Glomerular visceral epithelial cell (primary cell): ENCODE measurements at regions not wholly inside any gene's neighbourhood (a gene's known extent, or its start where the extent isn't known, plus 50 kb on each side); places are given as distances from the start of the nearest gene placed in this dataset.
"Not testable (repeated sequence)": the region's sequence is repeated elsewhere in the genome, so short reads cannot be mapped to it uniquely, and the experiment has no call there.

ENCODE experiments used
- DNase-seq: peaks from one replicate; pipeline ENCODE4 v3.0.0-alpha.2; 2016; ENCODE audit errors: extremely low spot score

DNA sequence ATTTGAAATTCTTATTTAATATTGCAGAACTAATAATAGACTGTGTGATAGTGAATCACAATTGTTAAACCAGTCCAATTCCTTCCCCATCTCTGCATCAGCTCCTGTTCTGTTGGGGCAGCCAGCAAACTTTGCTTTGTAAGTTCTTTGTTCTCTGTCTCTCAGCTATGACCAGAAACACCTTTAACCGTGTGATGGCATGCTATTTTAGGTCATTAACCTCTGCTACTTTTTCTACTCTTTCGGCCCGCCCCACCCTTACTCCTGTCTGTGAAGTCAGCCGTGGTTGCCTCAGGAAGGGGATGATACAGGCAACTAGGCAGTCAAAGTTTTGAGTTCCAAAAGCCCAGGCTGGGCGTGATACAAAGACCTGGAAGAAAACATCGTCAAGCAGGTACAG lies 51.3 kb upstream of the EGFL6 start:
- DNase-seq = no peak

GRCh38 chrX:13515211-13515930 lies 54.0 kb upstream of the EGFL6 start:
- DNase-seq = no peak

GRCh38 chrX:13511944-13512330 lies 57.5 kb upstream of the EGFL6 start:
- DNase-seq = no peak

DNA sequence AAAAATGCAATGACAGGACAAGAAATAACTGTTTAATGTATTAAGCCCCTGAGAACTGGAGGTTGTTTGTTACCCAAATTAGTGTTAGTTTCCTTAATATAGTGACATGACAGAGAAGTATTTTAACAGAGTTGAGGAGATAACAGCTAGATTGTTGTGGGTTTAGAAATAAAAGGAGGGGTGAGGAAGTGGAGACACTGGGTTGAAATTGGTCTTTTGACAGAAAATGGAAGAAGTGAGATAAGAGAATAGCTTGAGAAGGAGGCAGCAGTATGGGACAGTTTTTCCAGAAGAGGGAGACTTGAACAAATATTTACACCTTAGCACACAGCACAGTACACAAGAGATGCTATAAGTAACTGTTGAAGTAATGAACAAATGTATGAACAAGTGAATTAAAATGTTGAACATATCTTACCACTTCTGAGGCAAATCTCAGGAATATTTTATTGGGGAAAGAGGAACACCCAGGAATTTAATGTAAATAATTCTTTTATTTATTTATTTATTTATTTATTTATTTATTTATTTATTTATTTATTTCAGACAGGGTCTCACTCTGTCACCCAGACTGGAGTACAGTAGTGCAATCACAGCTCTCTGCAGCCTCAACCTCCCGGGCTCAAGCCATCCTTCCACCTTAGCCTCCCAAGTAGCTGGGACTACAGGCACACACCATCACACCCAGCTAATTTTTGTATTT lies 58.0 kb upstream of the EGFL6 start:
- DNase-seq = no peak

- DNase-seq = no peak
Measured at GRCh38 chrX:13507893-13508292, 61.5 kb upstream of the EGFL6 start.

- peak; percentile 43 for DNase-seq
Measured at GRCh38 chrX:13506574-13506973, 62.8 kb upstream of the EGFL6 start.

DNA sequence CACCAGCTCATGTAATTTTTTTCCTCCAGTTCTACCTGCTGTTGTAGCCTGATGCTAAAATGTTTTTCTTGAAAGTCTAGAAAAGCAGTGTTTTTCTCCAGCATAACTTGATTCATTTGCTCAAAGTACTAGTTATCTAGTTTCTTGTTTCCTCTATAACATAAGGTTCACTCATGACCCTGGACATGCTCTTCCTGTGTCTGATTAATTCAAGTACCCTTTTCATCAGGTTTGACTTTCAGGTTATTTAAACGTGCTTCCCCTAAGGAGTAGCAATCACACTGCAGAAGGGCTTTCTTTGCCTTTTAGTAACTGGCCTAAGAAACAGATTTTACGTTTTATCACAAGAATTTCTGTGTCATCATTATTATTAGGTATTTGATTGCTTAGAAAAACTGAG lies 66.8 kb upstream of the EGFL6 start:
- DNase-seq = no peak

GRCh38 chrX:13499736-13500135 lies 69.7 kb upstream of the EGFL6 start:
- DNase-seq = no peak

- no peak for DNase-seq
Measured at GRCh38 chrX:13498238-13498637, 71.2 kb upstream of the EGFL6 start.

GRCh38 chrX:13495232-13495631 lies 74.2 kb upstream of the EGFL6 start:
- DNase-seq = no peak

DNA sequence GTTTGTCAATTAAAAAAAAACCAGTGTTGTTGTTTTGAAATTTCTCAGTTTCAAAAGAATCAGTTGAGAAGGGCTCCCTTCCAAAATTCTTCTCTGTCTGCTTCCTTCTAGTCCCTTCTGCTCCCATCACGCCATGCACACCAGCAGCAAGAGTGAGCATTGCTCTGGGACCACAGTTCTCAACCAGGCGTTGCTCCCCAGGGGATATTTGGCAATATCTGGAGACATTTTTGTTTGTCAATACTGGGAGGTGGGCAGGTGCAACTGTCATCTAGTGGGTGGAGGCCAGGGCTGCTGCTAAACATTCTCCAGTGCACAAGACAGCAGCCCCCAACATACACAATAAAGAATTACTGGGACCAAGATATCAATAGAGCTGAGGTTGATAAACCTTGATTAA lies 74.8 kb upstream of the EGFL6 start:
- DNase-seq = no peak

DNA sequence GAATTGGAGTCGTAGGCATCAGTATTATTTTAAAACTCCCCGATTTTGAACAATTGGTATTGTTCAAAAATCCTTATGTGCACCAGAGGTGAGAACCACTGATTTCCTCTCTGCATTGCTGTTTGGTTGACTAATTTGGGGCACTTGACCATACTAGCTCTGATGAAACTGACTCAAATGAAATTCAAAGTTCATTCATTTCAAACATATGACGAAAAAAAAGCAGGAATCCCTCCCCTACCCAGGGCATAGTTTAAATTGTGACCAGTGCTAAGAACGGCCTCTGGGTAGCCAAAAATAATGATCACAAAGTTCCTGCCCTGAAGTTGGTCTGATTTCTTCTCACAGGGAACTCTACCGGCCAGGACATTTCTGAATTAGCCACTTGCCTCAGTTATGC lies 75.7 kb upstream of the EGFL6 start:
- DNase-seq = no peak

GRCh38 chrX:13492286-13492685 lies 77.1 kb upstream of the EGFL6 start:
- no peak for DNase-seq

GRCh38 chrX:13491061-13491460 lies 78.3 kb upstream of the EGFL6 start:
- DNase-seq = no peak

DNA sequence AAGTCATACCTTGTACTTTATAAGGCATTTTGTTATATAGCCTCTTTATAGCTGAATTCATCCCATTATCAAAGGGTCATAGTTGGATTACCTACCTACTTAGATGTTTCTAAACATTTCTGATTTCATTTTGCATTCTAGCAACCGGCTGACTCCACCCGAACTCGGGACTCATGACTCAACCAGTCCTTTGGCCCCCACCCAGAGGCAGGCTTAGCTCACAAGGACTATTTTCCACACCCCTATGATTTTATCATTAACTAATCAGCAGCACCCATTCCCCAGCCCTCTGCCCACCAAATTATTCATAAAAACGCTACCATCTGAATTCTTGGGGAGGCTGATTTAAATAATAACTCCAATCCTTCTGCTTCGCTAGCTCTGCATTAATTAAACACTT lies 79.9 kb upstream of the EGFL6 start:
- DNase-seq = peak; percentile 52

DNA sequence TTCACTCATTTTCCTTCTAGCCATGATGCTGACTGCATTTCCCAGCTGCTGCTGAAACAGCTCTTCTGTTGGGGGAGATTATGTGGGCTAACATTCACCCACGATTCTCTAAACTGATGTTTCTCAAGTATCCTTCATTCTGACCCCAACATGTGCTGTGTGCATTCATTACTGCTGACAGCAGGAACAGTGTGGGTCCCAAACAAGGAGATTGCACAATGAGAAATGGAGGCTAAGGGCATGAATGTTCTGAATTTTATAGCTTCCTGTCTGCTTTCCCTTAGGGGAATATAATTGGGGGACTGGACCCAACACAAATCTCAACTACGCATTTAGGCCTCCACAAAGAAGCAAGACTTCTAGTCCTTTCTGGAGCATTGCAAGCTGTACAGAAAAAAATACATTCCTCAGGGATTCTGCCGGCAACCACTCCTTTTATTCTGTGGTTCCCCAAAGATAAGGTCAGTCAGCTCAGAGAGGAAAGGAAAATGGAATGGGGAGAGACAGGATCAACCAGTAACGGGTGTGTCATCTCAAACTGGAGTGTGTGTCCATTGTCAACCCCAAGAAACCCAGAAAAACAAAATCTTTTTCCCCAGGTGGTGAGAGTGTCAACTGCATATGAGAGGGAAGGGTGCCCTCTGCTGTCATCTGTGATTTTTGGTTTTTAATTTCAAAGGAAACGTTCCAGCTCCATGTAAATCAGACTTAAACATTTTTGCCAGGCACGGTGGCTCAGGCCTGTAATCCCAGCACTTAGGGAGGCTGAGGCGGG lies 81.5 kb upstream of the EGFL6 start:
- DNase-seq = peak; percentile 75

- no peak for DNase-seq
Measured at GRCh38 chrX:13485167-13485566, 84.2 kb upstream of the EGFL6 start.

GRCh38 chrX:13483773-13484172 lies 85.6 kb upstream of the EGFL6 start:
- no peak for DNase-seq

DNA sequence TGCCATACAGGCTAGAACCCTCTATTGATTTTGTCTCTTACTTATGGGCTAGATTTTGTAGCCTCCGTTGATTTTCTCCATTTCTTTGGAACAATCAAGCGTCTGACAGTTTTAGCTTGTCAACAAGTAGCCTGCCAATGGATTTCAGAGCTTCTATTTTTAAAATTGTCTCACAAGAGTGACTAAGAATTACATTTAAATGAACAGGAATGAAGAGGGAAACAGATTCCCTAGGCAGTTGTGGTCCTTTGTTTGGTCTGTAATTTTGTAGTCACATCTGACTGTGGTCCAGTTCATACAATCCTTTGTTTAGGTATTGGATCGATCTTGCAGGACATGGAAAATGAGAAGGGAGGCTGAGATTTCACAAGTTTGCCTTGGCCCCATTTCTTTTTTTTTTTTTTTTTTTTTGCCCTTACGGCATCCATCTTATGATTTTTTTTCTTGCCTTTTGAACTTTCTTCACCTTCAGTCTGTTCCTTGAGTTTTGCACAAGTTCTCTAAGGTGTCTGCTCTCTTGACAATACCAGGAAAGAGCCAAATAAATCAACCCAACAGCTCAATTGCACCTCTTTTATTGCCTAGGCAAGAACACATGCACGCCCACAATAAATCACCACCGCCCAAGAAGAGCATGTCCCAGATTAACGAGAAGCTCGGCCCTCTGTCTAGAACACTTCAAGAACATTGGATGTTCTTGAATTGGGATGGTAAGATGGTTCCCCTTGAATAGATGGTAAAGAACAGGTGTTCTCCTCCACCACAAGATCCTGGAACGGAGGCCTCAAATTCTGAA lies 86.5 kb upstream of the EGFL6 start:
- DNase-seq = no peak

- DNase-seq = not testable (repeated sequence)
Measured at GRCh38 chrX:13480780-13481179, 88.6 kb upstream of the EGFL6 start.

DNA sequence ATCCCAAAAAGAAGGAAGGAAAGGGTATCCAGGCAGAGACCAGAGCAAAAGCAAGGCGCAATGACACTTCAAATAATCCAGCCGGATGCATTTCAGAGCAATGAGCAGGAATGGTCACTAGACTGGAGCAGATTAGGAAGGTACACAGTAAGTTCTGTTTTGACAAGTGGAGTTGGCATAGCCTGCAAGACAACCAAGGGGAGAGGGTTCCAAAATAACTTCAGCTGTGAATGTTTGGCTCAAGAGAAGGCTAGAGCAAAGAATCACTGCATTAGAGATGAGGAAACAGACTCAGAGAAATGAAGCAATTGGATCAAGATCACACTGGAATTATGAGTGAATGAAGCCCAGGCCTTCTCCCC lies 90.0 kb upstream of the EGFL6 start:
- no peak for DNase-seq
